Uterus (tissue), 2 donors: ENCODE measurements at regions not wholly inside any gene's neighbourhood (a gene's known extent, or its start where the extent isn't known, plus 50 kb on each side); places are given as distances from the start of the nearest gene placed in this dataset.

Experiments used
- CTCF ChIP-seq, 4 experiments: fragments of 200-600 bp in 2 of 4; fragments of 450-650 bp in 2 of 4; sonication (generic) in 2 of 4; IDR thresholded peaks; one replicate each; pipeline ENCODE4 v1.5.1; 2016 to 2019; ENCODE audit warnings: antibody characterized with exemption in 4 of 4, mild to moderate bottlenecking in 2 of 4, moderate library complexity in 1 of 4
- POLR2A ChIP-seq, 2 donors: fragments of 450-650 bp; IDR thresholded peaks; one replicate each; pipeline ENCODE4 v1.6.1; 2016; ENCODE audit warnings: antibody characterized with exemption in 2 of 2, mild to moderate bottlenecking in 1 of 2, moderate library complexity in 1 of 2

- no peak for TF ChIP-seq CTCF (IDR thresholded peaks at IDR 0.05)
- no peak for TF ChIP-seq POLR2A (IDR thresholded peaks at IDR 0.05)
Measured at GRCh38 chr2:39872748-39873147, 93.7 kb upstream of the THUMPD2 start.
